ENCODE measurements at regions not wholly inside any gene's neighbourhood (a gene's known extent, or its start where the extent isn't known, plus 50 kb on each side); places are given as distances from the start of the nearest gene placed in this dataset.

DNA sequence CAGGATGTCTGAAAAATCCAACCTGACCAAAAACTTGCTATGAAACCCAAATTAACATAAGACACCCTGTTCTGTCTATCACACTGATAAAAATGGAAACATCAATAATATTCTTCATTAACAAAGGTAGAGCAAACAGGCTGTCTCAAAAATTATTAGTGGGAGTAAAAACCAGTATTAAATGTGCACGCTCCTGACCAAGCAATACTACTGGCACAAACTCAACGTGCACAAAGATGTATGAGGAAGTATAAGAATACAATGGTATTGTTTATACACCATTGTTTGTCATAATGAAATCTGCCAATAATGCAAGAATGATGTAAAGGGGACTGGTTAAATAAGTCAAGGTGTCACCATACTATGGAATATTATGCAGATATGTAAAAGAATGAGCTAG, 288.5 kb downstream of the MN1 start:
- TF ChIP-seq, protein P1, sequence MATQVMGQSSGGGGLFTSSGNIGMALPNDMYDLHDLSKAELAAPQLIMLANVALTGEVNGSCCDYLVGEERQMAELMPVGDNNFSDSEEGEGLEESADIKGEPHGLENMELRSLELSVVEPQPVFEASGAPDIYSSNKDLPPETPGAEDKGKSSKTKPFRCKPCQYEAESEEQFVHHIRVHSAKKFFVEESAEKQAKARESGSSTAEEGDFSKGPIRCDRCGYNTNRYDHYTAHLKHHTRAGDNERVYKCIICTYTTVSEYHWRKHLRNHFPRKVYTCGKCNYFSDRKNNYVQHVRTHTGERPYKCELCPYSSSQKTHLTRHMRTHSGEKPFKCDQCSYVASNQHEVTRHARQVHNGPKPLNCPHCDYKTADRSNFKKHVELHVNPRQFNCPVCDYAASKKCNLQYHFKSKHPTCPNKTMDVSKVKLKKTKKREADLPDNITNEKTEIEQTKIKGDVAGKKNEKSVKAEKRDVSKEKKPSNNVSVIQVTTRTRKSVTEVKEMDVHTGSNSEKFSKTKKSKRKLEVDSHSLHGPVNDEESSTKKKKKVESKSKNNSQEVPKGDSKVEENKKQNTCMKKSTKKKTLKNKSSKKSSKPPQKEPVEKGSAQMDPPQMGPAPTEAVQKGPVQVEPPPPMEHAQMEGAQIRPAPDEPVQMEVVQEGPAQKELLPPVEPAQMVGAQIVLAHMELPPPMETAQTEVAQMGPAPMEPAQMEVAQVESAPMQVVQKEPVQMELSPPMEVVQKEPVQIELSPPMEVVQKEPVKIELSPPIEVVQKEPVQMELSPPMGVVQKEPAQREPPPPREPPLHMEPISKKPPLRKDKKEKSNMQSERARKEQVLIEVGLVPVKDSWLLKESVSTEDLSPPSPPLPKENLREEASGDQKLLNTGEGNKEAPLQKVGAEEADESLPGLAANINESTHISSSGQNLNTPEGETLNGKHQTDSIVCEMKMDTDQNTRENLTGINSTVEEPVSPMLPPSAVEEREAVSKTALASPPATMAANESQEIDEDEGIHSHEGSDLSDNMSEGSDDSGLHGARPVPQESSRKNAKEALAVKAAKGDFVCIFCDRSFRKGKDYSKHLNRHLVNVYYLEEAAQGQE (IDR thresholded peaks at IDR 0.05; ENCODE audit: insufficient read depth in 1 of 2, low read depth in 2 of 2, low read length in 2 of 2), result no peak
- TF ChIP-seq POLR2AphosphoS5 (IDR thresholded peaks at IDR 0.05; ENCODE audit: low read depth, low read length) (no peak), FOXP2 (optimal IDR thresholded peaks at IDR 0.05; ENCODE audit: borderline replicate concordance, extremely low read depth, extremely low read length, insufficient read depth) (no peak), SIN3A (IDR thresholded peaks at IDR 0.05; ENCODE audit: borderline replicate concordance, insufficient read depth, low read length) (no peak), TAF1 (IDR thresholded peaks at IDR 0.05; ENCODE audit: borderline replicate concordance, insufficient read depth, low read length) (no peak)

GRCh38 chr22:27514601-27515523, 286.7 kb downstream of the MN1 start:
- TF ChIP-seq SIN3A (IDR thresholded peaks at IDR 0.05; ENCODE audit: borderline replicate concordance, insufficient read depth, low read length) (no peak), FOXP2 (optimal IDR thresholded peaks at IDR 0.05; ENCODE audit: borderline replicate concordance, extremely low read depth, extremely low read length, insufficient read depth) (no peak), TAF1 (IDR thresholded peaks at IDR 0.05; ENCODE audit: borderline replicate concordance, insufficient read depth, low read length) (no peak), POLR2AphosphoS5 (IDR thresholded peaks at IDR 0.05; ENCODE audit: low read depth, low read length) (no peak)
- TF ChIP-seq, protein P1 (IDR thresholded peaks at IDR 0.05; ENCODE audit: insufficient read depth in 1 of 2, low read depth in 2 of 2, low read length in 2 of 2), result no peak

- TF ChIP-seq POLR2AphosphoS5 (IDR thresholded peaks at IDR 0.05; ENCODE audit: low read depth, low read length) (no peak), FOXP2 (optimal IDR thresholded peaks at IDR 0.05; ENCODE audit: borderline replicate concordance, extremely low read depth, extremely low read length, insufficient read depth) (no peak)
- TF ChIP-seq, protein P1 (IDR thresholded peaks at IDR 0.05; ENCODE audit: insufficient read depth in 1 of 2, low read depth in 2 of 2, low read length in 2 of 2), result no peak
These were observed 284.0 kb downstream of the MN1 start for GRCh38 chr22:27517361-27518155.

DNA sequence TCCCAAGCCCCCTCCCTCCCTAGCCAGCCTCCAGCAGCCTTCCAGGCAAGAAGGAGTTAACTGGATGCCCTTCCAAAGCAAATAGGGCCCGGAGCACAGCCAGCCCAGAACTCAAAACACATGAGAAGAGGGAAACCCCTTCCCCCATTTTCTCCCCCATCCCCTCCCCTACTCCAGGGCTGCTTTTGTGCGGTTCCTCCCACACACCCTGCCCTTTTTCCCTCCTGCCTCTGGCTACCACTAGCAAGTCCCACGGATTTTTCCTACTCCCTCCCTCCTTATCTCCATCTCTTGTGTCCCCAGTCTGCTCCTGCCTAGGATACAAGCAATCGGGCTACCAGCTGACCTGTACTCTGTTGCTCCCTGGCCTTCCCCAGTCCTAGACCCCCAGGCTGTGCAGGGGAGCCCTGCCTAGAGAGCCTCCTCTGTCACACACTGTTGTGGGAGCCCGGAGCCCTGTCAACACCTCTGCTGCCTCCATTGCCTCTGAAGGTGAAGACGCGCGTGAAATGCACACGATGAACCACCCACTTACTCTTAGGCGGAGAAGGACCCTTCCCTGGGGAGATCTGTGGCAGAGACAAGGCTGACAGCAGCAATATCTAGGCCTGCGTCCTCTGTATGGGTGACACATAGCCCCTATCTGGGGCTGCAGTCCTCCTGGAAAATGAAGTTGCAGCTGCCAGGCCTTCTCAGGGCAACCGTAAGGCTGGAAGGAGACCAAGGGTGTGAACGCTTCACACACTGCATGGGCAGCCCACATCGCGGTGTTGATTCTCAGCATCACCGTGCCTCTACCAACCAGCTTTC, 282.8 kb downstream of the MN1 start:
- no peak for TF ChIP-seq FOXP2 (optimal IDR thresholded peaks at IDR 0.05; ENCODE audit: borderline replicate concordance, extremely low read depth, extremely low read length, insufficient read depth)
- no peak for TF ChIP-seq TAF1 (IDR thresholded peaks at IDR 0.05; ENCODE audit: borderline replicate concordance, insufficient read depth, low read length)
- no peak for TF ChIP-seq POLR2AphosphoS5 (IDR thresholded peaks at IDR 0.05; ENCODE audit: low read depth, low read length)
- TF ChIP-seq, protein P1 (IDR thresholded peaks at IDR 0.05; ENCODE audit: insufficient read depth in 1 of 2, low read depth in 2 of 2, low read length in 2 of 2), result no peak
- TF ChIP-seq SIN3A (IDR thresholded peaks at IDR 0.05; ENCODE audit: borderline replicate concordance, insufficient read depth, low read length), result no peak

Measured in PFSK-1 (cell line).